ENCODE measurements at regions not wholly inside any gene's neighbourhood (a gene's known extent, or its start where the extent isn't known, plus 50 kb on each side); places are given as distances from the start of the nearest gene placed in this dataset.

- no peak for TF ChIP-seq SLC30A9 (CRISPR knock-in tag; IDR thresholded peaks at IDR 0.05)
- TF ChIP-seq ATF3 (IDR thresholded peaks at IDR 0.05), result no peak
- TF ChIP-seq ATF3 (CRISPR knock-in tag; conservative IDR thresholded peaks at IDR 0.05), result no peak
- no peak for TF ChIP-seq BACH1 (tag; IDR thresholded peaks at IDR 0.05)
- 0 out of 2 replicates have a peak, but pooled peaks have one; percentile 13 for TF ChIP-seq EGR1 (conservative IDR thresholded peaks at IDR 0.05)
- TF ChIP-seq CEBPB (tag; IDR thresholded peaks at IDR 0.05), result no peak
- in situ Hi-C loops (cut with MboI), result no loop called here
- DNase-seq (ENCODE audit: extremely low read depth in 1 of 4, low spot score in 3 of 4), result no peak
- Histone ChIP-seq H3K4me1 (replicated peaks in 1 of 2; ENCODE audit: control insufficient read depth in 2 of 2, insufficient read depth in 2 of 2, low read length in 2 of 2) (no peaks in the 10 kb centered on the region), H3K79me2 (ENCODE audit: control insufficient read depth, insufficient read depth, low read length) (no peaks in the 10 kb centered on the region), H3K9ac (ENCODE audit: insufficient read depth in 1 of 2, low read depth in 2 of 2, low read length in 2 of 2) (no peak overlapping the region), H3K9me3 (replicated peaks; ENCODE audit: control insufficient read depth, insufficient read depth, low read depth, low read length) (no peaks in the 10 kb centered on the region), H3K4me2 (ENCODE audit: insufficient read depth, low read length) (no peak overlapping the region), H3K9me1 (ENCODE audit: control insufficient read depth, insufficient read depth, low read length) (no peaks in the 10 kb centered on the region), H4K20me1 (replicated peaks; ENCODE audit: control insufficient read depth, insufficient read depth, low read length) (no peaks in the 10 kb centered on the region), H2AFZ (ENCODE audit: low read depth, low read length) (no peak overlapping the region), H3K27ac (ENCODE audit: extremely low read depth, low read depth, low read length) (no peak overlapping the region), H3K36me3 (ENCODE audit: control insufficient read depth, insufficient read depth, low read length) (no peaks in the 10 kb centered on the region), H3K4me3 (no peak overlapping the region), H3K27me3 (ENCODE audit: control insufficient read depth in 2 of 2, insufficient read depth in 2 of 2, low read length in 2 of 2) (peaks cover 0 to 5% of the 10 kb centered on the region in 2 experiments; a peak in 2 of 5 replicates)
- intact Hi-C loops (cut with micrococcal nuclease), result no loop called here
- WGBS (ENCODE audit: insufficient coverage, low coverage, missing lambda C conversion rate), result 22% methylated on average over 8 of the region's 9 CpGs
- BruUV-seq (replicated peaks), result no TSS peak
- FAIRE-seq, result no peak
- ATAC-seq, result peak; percentile 45
- ChIA-PET POLR2A (interaction anchor here (0.6 to 1.8 kb wide), 4 partner anchors 10 to 104 kb away, joined by 3 to 5 read pairs (median 4); no protein-coding TSS in a partner anchor), CTCF (ENCODE audit: low intra/inter-chr PET ratio) (no interaction called here)
These were observed 61.9 kb upstream of the ATP1A1 start for GRCh38 chr1:116311193-116311592.

All from K562 (cell line).